Ishikawa (cell line): ENCODE measurements at regions not wholly inside any gene's neighbourhood (a gene's known extent, or its start where the extent isn't known, plus 50 kb on each side); places are given as distances from the start of the nearest gene placed in this dataset.

Experiments used
- CEBPB ChIP-seq: IDR thresholded peaks from 2 replicates; pipeline ENCODE4 v1.6.1; 2012
- CREB1 ChIP-seq: IDR thresholded peaks from 2 replicates; pipeline ENCODE4 v1.6.1; 2012; ENCODE audit warnings: low read depth
- EGR1 ChIP-seq: IDR thresholded peaks from 2 replicates; pipeline ENCODE4 v1.6.1; 2012
- EP300 ChIP-seq: IDR thresholded peaks from 2 replicates; pipeline ENCODE4 v1.6.1; 2012; ENCODE audit warnings: borderline replicate concordance
- FOXM1 ChIP-seq: IDR thresholded peaks from 2 replicates; pipeline ENCODE4 v1.6.1; 2012; ENCODE audit warnings: low read depth, borderline replicate concordance
- MAX ChIP-seq: IDR thresholded peaks from 2 replicates; pipeline ENCODE4 v1.6.1; 2012
- NFIC ChIP-seq: IDR thresholded peaks from 2 replicates; pipeline ENCODE4 v1.6.1; 2012
- RAD21 ChIP-seq: IDR thresholded peaks from 2 replicates; pipeline ENCODE4 v1.6.1; 2012; ENCODE audit warnings: low read depth
- REST ChIP-seq: IDR thresholded peaks from 2 replicates; pipeline ENCODE4 v1.6.1; 2012; ENCODE audit warnings: low read depth, mild to moderate bottlenecking
- TAF1 ChIP-seq: IDR thresholded peaks from 2 replicates; pipeline ENCODE4 v1.6.1; 2012; ENCODE audit warnings: low read depth, mild to moderate bottlenecking
- TCF12 ChIP-seq: IDR thresholded peaks from 2 replicates; pipeline ENCODE4 v1.6.1; 2012; ENCODE audit warnings: low read depth
- TEAD4 ChIP-seq: IDR thresholded peaks from 2 replicates; pipeline ENCODE4 v1.6.1; 2012
- USF1 ChIP-seq: IDR thresholded peaks from 2 replicates; pipeline ENCODE4 v1.6.1; 2012
- YY1 ChIP-seq: IDR thresholded peaks from 2 replicates; pipeline ENCODE4 v1.6.1; 2012; ENCODE audit warnings: low read depth
- ZBTB7A ChIP-seq: IDR thresholded peaks from 2 replicates; pipeline ENCODE4 v1.6.1; 2012; ENCODE audit warnings: low read depth

- no peak for TF ChIP-seq CEBPB
Measured at GRCh38 chr10:130787821-130788220, 523.7 kb downstream of the TCERG1L start.

- no peak for TF ChIP-seq TAF1
Measured at GRCh38 chr10:130790339-130790738, 521.2 kb downstream of the TCERG1L start.

- no peak for TF ChIP-seq MAX
- TF ChIP-seq TCF12: no peak
- no peak for TF ChIP-seq ZBTB7A
- TF ChIP-seq TAF1: no peak
- no peak for TF ChIP-seq REST
- TF ChIP-seq TEAD4: no peak
- no peak for TF ChIP-seq NFIC
- TF ChIP-seq FOXM1: no peak
- TF ChIP-seq USF1: no peak
Measured at GRCh38 chr10:130792096-130792845, 519.2 kb downstream of the TCERG1L start.

- TF ChIP-seq EGR1: no peak
- TF ChIP-seq CREB1: no peak
- no peak for TF ChIP-seq TEAD4
- TF ChIP-seq NFIC: no peak
- TF ChIP-seq TCF12: no peak
- no peak for TF ChIP-seq YY1
- TF ChIP-seq ZBTB7A: no peak
- no peak for TF ChIP-seq CEBPB
- TF ChIP-seq REST: no peak
- TF ChIP-seq RAD21: no peak
- no peak for TF ChIP-seq EP300
- no peak for TF ChIP-seq USF1
- no peak for TF ChIP-seq MAX
- TF ChIP-seq FOXM1: no peak
- TF ChIP-seq TAF1: no peak
Measured at GRCh38 chr10:130795819-130796218, 515.7 kb downstream of the TCERG1L start.

GRCh38 chr10:130799532-130799931 is 512.0 kb downstream of the TCERG1L start:
- TF ChIP-seq TCF12 (no peak), EGR1 (no peak), TAF1 (no peak), RAD21 (no peak)

- no peak for TF ChIP-seq EP300
- TF ChIP-seq CEBPB: no peak
- no peak for TF ChIP-seq FOXM1
- no peak for TF ChIP-seq USF1
- no peak for TF ChIP-seq RAD21
- no peak for TF ChIP-seq YY1
Measured at GRCh38 chr10:130800281-130800680, 511.2 kb downstream of the TCERG1L start.

- TF ChIP-seq MAX (no peak), REST (no peak), USF1 (no peak), YY1 (no peak), EP300 (no peak), TAF1 (no peak), EGR1 (no peak), TCF12 (no peak), CEBPB (no peak), FOXM1 (no peak), CREB1 (no peak), ZBTB7A (no peak), TEAD4 (no peak)
Measured at GRCh38 chr10:130801276-130801675, 510.2 kb downstream of the TCERG1L start.
